GM06990 (cell line): ENCODE measurements at regions not wholly inside any gene's neighbourhood (a gene's known extent, or its start where the extent isn't known, plus 50 kb on each side); places are given as distances from the start of the nearest gene placed in this dataset.

Experiments
- DNase-seq: peaks from one replicate; pipeline ENCODE4 v3.0.0-alpha.2; 2011; ENCODE audit not compliant: insufficient read length; ENCODE audit errors: extremely low read depth
- H3K27me3 ChIP-seq: replicated peaks from 2 replicates; pipeline ENCODE4 v1.6.0; 2011; ENCODE audit warnings: low read length; ENCODE audit not compliant: control insufficient read depth, insufficient read depth
- H3K36me3 ChIP-seq: 2 replicates; pipeline ENCODE4 v1.5.1; 2011; ENCODE audit warnings: low read length; ENCODE audit not compliant: control insufficient read depth, insufficient read depth
- H3K4me3 ChIP-seq: replicated peaks from 2 replicates; pipeline ENCODE4 v1.5.1; 2011; ENCODE audit warnings: low read depth, mild to moderate bottlenecking, control low read depth, low read length
- TF ChIP-seq, protein P1 (sequence below): IDR thresholded peaks from 2 replicates; pipeline ENCODE4 v1.5.1; 2011; ENCODE audit warnings: low read length, control low read depth, mild to moderate bottlenecking, inconsistent platforms; ENCODE audit not compliant: insufficient read depth, poor library complexity, severe bottlenecking

DNA sequence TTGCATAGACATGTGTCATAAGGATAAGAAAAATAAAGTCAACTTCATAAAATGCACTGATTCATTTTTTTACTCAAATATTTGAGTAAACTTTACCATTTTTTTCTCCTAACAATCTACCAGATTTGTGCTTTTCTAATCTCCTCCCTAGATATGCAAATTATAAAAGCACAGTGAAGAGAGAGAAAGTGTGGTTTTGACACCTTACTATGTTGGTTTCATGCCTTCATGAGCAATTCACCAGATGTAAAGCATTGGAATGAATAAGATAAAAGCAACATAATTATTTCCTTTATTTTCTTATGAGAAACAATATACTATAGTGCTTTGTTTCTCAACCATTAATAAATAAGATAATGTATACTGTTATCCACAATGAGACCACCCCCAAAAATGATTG, 432.5 kb upstream of the PCDH15 start:
- Histone ChIP-seq H3K4me3 (no peak overlapping the region), H3K27me3 (no peaks in the 10 kb centered on the region), H3K36me3 (no peaks in the 10 kb centered on the region)
- TF ChIP-seq, protein P1, sequence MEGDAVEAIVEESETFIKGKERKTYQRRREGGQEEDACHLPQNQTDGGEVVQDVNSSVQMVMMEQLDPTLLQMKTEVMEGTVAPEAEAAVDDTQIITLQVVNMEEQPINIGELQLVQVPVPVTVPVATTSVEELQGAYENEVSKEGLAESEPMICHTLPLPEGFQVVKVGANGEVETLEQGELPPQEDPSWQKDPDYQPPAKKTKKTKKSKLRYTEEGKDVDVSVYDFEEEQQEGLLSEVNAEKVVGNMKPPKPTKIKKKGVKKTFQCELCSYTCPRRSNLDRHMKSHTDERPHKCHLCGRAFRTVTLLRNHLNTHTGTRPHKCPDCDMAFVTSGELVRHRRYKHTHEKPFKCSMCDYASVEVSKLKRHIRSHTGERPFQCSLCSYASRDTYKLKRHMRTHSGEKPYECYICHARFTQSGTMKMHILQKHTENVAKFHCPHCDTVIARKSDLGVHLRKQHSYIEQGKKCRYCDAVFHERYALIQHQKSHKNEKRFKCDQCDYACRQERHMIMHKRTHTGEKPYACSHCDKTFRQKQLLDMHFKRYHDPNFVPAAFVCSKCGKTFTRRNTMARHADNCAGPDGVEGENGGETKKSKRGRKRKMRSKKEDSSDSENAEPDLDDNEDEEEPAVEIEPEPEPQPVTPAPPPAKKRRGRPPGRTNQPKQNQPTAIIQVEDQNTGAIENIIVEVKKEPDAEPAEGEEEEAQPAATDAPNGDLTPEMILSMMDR, result no peak
- DNase-seq, result no peak

DNA sequence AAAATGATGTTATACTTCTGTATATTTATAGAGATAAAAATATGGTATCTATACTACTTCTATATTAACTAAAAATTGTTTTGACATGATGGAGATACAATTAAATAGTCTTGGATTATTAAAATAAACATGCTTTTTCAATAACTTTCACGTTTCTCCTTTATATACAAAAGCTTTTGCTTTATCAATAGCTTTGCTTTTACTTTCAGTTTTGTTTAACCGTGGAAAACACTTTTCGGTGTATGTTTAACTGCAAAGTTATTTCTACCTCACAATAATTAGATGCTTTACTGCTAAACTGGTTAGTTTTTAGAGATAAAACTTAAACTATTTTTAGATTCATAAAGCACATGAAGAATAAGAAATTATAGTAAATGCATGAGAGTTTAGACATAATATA, 432.1 kb upstream of the PCDH15 start:
- no peak for DNase-seq
- no peak overlapping the region for H3K4me3 ChIP-seq
- H3K36me3 ChIP-seq, result no peaks in the 10 kb centered on the region

DNA sequence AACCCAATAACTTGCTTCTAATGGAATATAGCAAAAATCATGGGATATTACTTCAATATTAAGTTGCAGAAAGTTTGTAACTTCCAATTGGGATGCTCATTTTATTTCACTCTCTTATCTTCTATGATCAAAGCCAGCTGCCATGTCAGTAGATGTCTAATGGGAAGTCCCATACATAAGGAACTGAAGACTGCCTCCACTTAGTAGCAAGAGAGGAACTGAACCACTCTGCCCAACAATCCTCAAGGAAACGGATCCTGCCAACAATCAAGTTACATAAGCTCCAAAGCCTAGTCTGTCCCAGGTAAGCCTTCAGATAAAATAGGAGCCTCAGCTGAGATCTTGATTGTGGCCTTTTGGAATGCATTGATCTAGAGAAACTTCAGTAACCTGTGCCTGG, 431.5 kb upstream of the PCDH15 start:
- no peaks in the 10 kb centered on the region for H3K36me3 ChIP-seq
- H3K4me3 ChIP-seq, result no peak overlapping the region
- H3K27me3 ChIP-seq, result no peaks in the 10 kb centered on the region
- DNase-seq, result no peak
- TF ChIP-seq, protein P1, result no peak

More for the DNA sequence above, 432.1 kb upstream of the PCDH15 start:
- TF ChIP-seq, protein P1, result no peak
- H3K27me3 ChIP-seq, result no peaks in the 10 kb centered on the region

DNA sequence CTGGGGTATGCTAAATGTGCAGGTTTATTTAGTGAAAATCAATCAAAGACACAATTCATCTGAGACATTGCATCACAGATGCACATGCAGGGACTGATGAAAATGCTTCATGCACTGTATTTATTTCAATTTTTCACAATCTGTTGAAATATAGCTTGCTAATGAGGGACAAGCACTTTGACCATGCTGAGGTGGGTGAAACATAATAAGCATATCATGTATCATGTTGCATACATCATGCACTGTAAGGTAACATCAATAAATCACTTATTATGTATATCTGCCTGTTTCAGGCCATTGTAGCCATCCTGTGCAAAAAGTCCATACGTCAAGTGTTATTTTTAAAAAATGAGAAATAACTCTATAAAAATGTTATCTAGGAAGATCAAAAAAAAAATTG, 426.9 kb upstream of the PCDH15 start:
- TF ChIP-seq, protein P1, result no peak
- H3K27me3 ChIP-seq, result no peaks in the 10 kb centered on the region
- no peak for DNase-seq
- H3K4me3 ChIP-seq, result no peak overlapping the region
- no peaks in the 10 kb centered on the region for H3K36me3 ChIP-seq

GRCh38 chr10:55224007-55224781, 423.2 kb upstream of the PCDH15 start:
- TF ChIP-seq, protein P1, result no peak
- Histone ChIP-seq H3K27me3 (no peaks in the 10 kb centered on the region), H3K36me3 (no peaks in the 10 kb centered on the region), H3K4me3 (no peak overlapping the region)
- DNase-seq, result no peak

GRCh38 chr10:55223352-55223751, 422.3 kb upstream of the PCDH15 start:
- Histone ChIP-seq H3K4me3 (no peak overlapping the region), H3K36me3 (no peaks in the 10 kb centered on the region), H3K27me3 (no peaks in the 10 kb centered on the region)
- TF ChIP-seq, protein P1, result no peak
- no peak for DNase-seq
